ENCODE measurements at regions not wholly inside any gene's neighbourhood (a gene's known extent, or its start where the extent isn't known, plus 50 kb on each side); places are given as distances from the start of the nearest gene placed in this dataset.

DNA sequence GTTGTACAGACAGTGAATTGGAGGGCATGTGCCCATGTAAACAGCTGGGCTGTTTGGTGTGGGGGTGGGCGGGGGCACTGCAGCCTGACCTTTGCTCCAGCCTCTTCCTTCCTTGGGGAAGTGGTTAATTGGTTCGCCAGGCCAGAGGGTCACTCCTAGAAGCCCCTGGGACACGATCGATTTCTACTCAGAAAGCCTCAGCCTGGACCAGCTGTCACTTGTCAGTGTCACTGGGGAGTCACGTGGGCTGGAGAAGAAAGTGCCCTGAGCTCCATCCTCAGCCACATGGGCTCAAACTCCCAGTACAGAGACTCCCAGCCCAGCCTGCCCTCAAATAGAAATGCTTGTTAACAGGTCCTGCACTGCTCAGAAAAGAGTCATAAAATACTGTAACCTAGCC lies 423.8 kb upstream of the SULF2 start:
- no peak for ATAC-seq
- H3K4me1 ChIP-seq = no peaks in the 10 kb centered on the region
- no peak for DNase-seq
- no peak overlapping the region for H3K27ac ChIP-seq
- no peak overlapping the region for H3K4me3 ChIP-seq
- whole genome bisulfite sequencing (ENCODE audit: insufficient coverage, low coverage, low lambda C conversion rate, missing lambda C conversion rate) = 7% methylated on average over 2 of the region's 5 CpGs
- intact Hi-C loops (cut with DNase I) = no loop called here
- TF ChIP-seq, protein P1, sequence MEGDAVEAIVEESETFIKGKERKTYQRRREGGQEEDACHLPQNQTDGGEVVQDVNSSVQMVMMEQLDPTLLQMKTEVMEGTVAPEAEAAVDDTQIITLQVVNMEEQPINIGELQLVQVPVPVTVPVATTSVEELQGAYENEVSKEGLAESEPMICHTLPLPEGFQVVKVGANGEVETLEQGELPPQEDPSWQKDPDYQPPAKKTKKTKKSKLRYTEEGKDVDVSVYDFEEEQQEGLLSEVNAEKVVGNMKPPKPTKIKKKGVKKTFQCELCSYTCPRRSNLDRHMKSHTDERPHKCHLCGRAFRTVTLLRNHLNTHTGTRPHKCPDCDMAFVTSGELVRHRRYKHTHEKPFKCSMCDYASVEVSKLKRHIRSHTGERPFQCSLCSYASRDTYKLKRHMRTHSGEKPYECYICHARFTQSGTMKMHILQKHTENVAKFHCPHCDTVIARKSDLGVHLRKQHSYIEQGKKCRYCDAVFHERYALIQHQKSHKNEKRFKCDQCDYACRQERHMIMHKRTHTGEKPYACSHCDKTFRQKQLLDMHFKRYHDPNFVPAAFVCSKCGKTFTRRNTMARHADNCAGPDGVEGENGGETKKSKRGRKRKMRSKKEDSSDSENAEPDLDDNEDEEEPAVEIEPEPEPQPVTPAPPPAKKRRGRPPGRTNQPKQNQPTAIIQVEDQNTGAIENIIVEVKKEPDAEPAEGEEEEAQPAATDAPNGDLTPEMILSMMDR (IDR thresholded peaks at IDR 0.05) = no peak
- no peak for TF ChIP-seq POLR2A (IDR thresholded peaks at IDR 0.05)
- no peaks in the 10 kb centered on the region for H3K27me3 ChIP-seq
- H3K36me3 ChIP-seq = no peaks in the 10 kb centered on the region
- no peaks in the 10 kb centered on the region for H3K9me3 ChIP-seq

DNA sequence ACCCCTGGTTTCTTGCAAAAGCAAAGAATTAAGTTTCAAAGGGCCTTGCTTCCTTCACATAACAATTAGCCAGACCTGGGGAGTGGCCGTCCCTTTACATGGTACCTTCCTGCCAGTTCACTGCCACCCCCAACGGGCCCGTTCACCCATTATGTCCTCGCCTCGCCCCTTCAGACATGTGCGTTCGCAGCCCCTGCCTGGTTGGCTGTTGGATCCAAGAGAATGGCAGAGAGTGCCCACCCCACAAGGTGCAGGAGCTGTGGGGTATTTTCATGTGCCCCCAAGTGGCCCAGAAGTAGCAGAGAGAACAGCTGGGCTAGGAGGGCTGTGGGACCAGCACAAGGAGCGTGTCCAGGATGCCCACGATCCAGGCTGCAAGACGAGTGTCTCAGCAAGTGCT lies 422.9 kb upstream of the SULF2 start:
- Histone ChIP-seq H3K9me3 (no peaks in the 10 kb centered on the region), H3K27ac (no peak overlapping the region), H3K36me3 (no peaks in the 10 kb centered on the region), H3K4me3 (no peak overlapping the region), H3K4me1 (no peaks in the 10 kb centered on the region), H3K27me3 (no peaks in the 10 kb centered on the region)
- no peak for TF ChIP-seq POLR2A (IDR thresholded peaks at IDR 0.05)
- TF ChIP-seq, protein P1 (IDR thresholded peaks at IDR 0.05) = no peak
- no peak for ATAC-seq
- WGBS (ENCODE audit: insufficient coverage, low coverage, low lambda C conversion rate, missing lambda C conversion rate) = 77% methylated on average over 10 of the region's 10 CpGs
- no peak for DNase-seq
- intact Hi-C loops (cut with DNase I) = no loop called here

DNA sequence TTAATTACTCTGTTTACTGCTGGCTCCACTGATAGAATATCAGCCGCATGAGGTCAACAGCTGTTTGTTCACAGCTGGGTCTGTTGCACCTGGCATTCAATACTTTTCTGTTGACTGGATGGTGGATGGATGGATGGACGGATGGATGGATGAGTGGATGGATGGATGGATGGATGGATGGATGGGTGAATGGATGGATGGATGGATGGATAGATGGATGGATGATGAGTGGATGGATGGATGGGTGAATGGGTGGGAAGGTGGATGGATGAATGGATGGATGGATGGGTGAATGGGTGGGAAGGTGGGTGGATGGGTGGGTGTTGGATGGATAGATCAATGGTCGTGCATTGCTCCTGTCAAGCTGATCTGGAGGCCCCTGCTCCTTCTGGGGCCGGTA lies 422.2 kb upstream of the SULF2 start:
- 47% methylated on average over 3 of the region's 4 CpGs for WGBS (ENCODE audit: insufficient coverage, low coverage, low lambda C conversion rate, missing lambda C conversion rate)
- H3K9me3 ChIP-seq = no peaks in the 10 kb centered on the region
- no peak overlapping the region for H3K4me3 ChIP-seq
- no peak for ATAC-seq
- no peaks in the 10 kb centered on the region for H3K36me3 ChIP-seq
- no peak overlapping the region for H3K27ac ChIP-seq
- intact Hi-C loops (cut with DNase I) = no loop called here
- H3K4me1 ChIP-seq = no peaks in the 10 kb centered on the region
- no peak for DNase-seq
- TF ChIP-seq, protein P1 (IDR thresholded peaks at IDR 0.05) = no peak
- TF ChIP-seq POLR2A (IDR thresholded peaks at IDR 0.05) = no peak
- no peaks in the 10 kb centered on the region for H3K27me3 ChIP-seq

DNA sequence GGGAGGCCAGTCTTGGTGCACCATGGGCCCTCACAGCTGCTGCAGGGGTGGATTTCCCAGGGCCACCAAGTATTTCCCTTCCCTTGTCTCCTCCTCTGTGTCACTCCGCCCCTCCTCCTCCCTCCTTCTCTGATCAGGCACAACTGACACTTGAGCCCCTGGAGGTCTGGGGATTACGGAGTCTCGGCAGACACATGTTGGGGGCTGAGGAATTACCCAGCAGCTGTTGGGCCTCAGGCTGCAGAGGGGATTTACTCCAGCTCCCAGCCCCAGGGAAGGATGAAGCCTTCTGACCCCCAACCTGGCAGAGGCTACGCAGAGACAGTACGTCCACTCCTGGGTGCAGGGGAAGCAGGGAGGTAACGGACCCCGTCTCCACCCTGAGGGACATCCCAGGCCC lies 420.5 kb upstream of the SULF2 start:
- WGBS (ENCODE audit: insufficient coverage, low coverage, low lambda C conversion rate, missing lambda C conversion rate) = 89% methylated on average over 3 of the region's 7 CpGs
- H3K9me3 ChIP-seq = no peaks in the 10 kb centered on the region
- H3K27ac ChIP-seq = no peak overlapping the region
- ATAC-seq (no peak), DNase-seq (no peak)
- intact Hi-C loops (cut with DNase I) = no loop called here
- TF ChIP-seq, protein P1 (IDR thresholded peaks at IDR 0.05) = no peak
- TF ChIP-seq POLR2A (IDR thresholded peaks at IDR 0.05) = no peak
- H3K4me1 ChIP-seq = no peaks in the 10 kb centered on the region
- no peaks in the 10 kb centered on the region for H3K27me3 ChIP-seq
- no peaks in the 10 kb centered on the region for H3K36me3 ChIP-seq
- H3K4me3 ChIP-seq = no peak overlapping the region

DNA sequence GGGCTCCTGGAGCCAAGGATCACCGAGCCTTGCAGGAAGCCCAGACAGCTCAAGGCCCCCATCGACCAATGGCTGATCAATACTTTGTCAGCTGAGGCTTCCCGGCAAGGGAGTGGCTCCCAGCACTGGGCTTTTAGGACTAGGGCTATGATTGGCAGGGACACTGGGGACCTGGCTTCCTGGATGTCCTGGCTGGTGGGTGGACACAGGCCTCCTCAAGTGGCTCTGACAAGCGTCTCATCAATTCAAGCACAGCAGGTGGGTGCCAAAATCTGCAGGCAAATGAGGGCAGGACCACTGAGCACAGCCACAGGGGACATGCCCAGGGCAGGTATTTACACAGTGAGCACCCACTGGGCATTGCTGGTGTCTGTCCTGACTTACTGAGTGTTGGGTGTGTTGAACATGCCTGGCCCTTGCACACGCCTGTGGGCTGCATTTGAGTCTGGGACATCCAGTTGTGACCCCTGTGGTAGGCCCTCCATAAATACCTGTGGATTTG lies 420.1 kb upstream of the SULF2 start:
- DNase-seq = no peak
- no peak overlapping the region for H3K4me3 ChIP-seq
- ATAC-seq = no peak

More for the DNA sequence above, 420.1 kb upstream of the SULF2 start:
- no peak overlapping the region for H3K27ac ChIP-seq
- no peaks in the 10 kb centered on the region for H3K9me3 ChIP-seq
- no peaks in the 10 kb centered on the region for H3K36me3 ChIP-seq
- intact Hi-C loops (cut with DNase I) = no loop called here
- no peaks in the 10 kb centered on the region for H3K27me3 ChIP-seq
- no CpG with 5 or more reads among the region's 5 CpGs for WGBS (ENCODE audit: insufficient coverage, low coverage, low lambda C conversion rate, missing lambda C conversion rate)
- H3K4me1 ChIP-seq = no peaks in the 10 kb centered on the region
- TF ChIP-seq POLR2A (IDR thresholded peaks at IDR 0.05) = no peak

Data from right lobe of liver (tissue), 6 donors.